Skeletal muscle satellite cell (primary cell): ENCODE measurements at regions not wholly inside any gene's neighbourhood (a gene's known extent, or its start where the extent isn't known, plus 50 kb on each side); places are given as distances from the start of the nearest gene placed in this dataset.
"Not testable (repeated sequence)": the region's sequence is repeated elsewhere in the genome, so short reads cannot be mapped to it uniquely, and the experiment has no call there.

Experiments used
- H3K27me3 ChIP-seq: 2 replicates; pipeline ENCODE4 v1.7.0; 2013; ENCODE audit warnings: low read length; ENCODE audit not compliant: control insufficient read depth, insufficient read depth
- H3K36me3 ChIP-seq: 2 replicates; pipeline ENCODE4 v1.7.0; 2013; ENCODE audit warnings: mild to moderate bottlenecking, control low read depth, low read length; ENCODE audit not compliant: insufficient read depth
- H3K4me1 ChIP-seq: 2 replicates; pipeline ENCODE4 v1.7.0; 2013; ENCODE audit warnings: low read length; ENCODE audit not compliant: control insufficient read depth, insufficient read depth
- H3K4me2 ChIP-seq: 2 replicates; pipeline ENCODE4 v1.7.0; 2013; ENCODE audit warnings: mild to moderate bottlenecking, low read length
- H3K4me3 ChIP-seq: 2 replicates; pipeline ENCODE4 v1.7.0; 2013; ENCODE audit warnings: low read length
- H3K9ac ChIP-seq: 2 replicates; pipeline ENCODE4 v1.7.0; 2013; ENCODE audit warnings: mild to moderate bottlenecking, low read depth, low read length, moderate library complexity
- H3K9me3 ChIP-seq: replicated peaks from 2 replicates; pipeline ENCODE4 v1.7.0; 2013; ENCODE audit warnings: mild to moderate bottlenecking, control low read depth, low read length

DNA sequence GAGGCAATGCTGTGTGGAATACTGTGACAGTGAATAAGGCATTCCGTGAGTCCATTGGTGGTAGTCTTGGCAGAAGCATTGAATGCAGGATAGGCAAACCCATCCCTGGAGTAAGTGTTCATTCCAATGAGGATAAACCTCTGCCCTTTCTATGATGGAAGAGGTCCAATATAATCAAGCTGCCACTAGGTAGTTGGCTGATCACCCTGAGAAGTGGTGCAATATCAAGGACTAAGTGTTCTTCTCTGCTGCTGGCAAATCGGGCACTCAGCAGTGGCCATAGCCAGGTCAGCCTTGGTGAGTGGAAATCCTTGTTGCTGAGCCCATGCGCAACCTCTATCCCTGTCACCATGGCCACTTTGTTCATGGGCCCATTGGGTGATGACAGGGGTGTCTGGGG is 70.1 kb downstream of the FBXO4 start:
- H3K4me1 ChIP-seq, result no peaks in the 10 kb centered on the region
- H3K4me2 ChIP-seq, result no peak overlapping the region
- no peaks in the 10 kb centered on the region for H3K9me3 ChIP-seq
- no peaks in the 10 kb centered on the region for H3K27me3 ChIP-seq
- H3K4me3 ChIP-seq, result no peak overlapping the region
- no peaks in the 10 kb centered on the region for H3K36me3 ChIP-seq
- H3K9ac ChIP-seq, result no peak overlapping the region

DNA sequence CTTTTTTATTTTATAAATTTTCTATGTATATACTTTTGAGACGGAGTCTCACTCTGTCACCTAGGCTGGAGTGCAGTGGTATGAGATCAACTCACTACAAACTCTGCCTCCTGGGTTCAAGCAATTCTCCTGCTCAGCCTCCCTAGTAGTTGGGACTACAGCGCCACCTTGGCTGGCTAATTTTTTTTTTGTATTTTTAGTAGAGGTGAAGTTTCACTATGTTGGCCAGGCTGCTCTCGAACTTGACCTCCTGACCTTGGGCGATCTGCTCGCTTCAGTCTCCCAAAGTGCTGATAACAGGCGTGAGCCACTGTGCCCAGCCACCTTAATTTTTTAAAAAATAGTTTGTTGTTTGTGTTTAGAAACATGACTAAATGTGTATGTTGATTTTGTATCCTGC is 76.6 kb downstream of the FBXO4 start:
- Histone ChIP-seq H3K4me1 (no peaks in the 10 kb centered on the region), H3K9ac (no peak overlapping the region), H3K36me3 (no peaks in the 10 kb centered on the region), H3K27me3 (no peaks in the 10 kb centered on the region), H3K4me2 (no peak overlapping the region), H3K4me3 (no peak overlapping the region), H3K9me3 (no peaks in the 10 kb centered on the region)

DNA sequence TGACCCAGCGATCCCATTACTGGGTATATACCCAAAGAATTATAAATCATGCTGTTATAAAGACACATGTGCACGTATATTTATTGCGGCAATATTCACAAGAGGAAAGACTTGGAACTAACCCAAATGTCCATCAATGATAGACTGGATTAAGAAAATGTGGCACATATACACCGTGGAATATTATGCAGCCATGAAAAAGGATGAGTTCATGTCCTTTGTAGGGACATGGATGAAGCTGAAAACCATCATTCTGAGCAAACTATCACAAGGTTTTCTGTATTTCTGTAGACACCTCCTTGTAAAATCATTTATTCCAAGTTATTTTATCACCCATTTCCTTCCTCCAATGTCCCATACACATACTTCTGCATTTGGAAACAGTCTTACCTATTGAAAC is 78.8 kb downstream of the FBXO4 start:
- H3K27me3 ChIP-seq, H3K36me3 ChIP-seq, H3K4me2 ChIP-seq, H3K4me1 ChIP-seq, H3K9ac ChIP-seq, H3K4me3 ChIP-seq, H3K9me3 ChIP-seq: not testable (repeated sequence)

DNA sequence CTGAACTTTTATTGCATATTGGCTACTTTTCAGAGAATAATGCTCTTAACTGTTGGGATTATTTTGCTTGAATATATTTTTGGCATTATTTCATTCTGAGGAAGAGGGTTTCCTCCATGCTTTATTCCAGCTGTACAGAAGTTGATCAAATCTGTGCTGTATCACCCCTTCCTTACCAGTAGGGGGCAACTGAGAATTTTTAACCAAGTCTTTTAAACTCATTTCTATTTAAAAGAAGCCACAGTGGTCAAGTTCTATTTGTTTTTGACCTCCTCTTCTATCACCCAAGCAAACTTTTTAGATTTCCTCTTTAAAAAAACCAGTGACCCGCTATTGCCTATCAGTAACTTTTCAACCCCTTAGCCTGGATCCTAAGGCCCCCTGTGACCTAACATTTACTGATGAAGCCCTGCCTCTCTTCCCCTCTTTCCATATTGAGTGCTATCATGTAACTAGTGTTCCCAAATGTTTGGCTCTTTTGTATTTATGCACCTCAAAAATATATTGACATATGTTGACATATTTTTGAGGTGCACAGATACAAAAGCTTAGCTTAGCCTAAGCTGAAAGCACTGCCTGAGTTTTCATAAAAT is 80.6 kb downstream of the FBXO4 start:
- no peaks in the 10 kb centered on the region for H3K9me3 ChIP-seq
- H3K4me3 ChIP-seq, result no peak overlapping the region
- H3K27me3 ChIP-seq, result no peaks in the 10 kb centered on the region
- H3K4me2 ChIP-seq, result no peak overlapping the region
- no peaks in the 10 kb centered on the region for H3K4me1 ChIP-seq
- no peaks in the 10 kb centered on the region for H3K36me3 ChIP-seq
- H3K9ac ChIP-seq, result no peak overlapping the region

DNA sequence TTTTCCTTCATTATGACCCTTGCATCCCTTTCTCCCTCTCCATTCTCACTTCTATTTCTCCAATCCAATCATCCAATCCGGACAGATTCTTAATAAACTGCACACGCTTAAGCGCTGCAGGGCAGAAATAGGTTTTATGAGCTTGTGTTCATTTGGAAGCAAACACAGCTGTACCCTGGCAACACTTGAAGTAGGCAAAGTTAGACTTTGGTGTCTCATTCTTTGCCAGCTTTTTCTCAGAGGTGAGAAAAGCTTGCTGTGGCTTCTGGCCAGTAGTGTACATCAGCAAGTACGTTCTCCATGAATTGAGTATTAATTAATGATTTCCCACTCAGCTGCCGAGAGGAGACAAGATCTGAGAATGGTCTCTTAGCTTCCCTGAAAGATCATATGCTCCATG is 88.5 kb downstream of the FBXO4 start:
- no peaks in the 10 kb centered on the region for H3K36me3 ChIP-seq
- no peak overlapping the region for H3K4me2 ChIP-seq
- no peaks in the 10 kb centered on the region for H3K27me3 ChIP-seq
- peaks cover 11% of the 10 kb centered on the region for H3K4me1 ChIP-seq
- no peak overlapping the region for H3K9ac ChIP-seq
- H3K4me3 ChIP-seq, result no peak overlapping the region
- H3K9me3 ChIP-seq, result no peaks in the 10 kb centered on the region

DNA sequence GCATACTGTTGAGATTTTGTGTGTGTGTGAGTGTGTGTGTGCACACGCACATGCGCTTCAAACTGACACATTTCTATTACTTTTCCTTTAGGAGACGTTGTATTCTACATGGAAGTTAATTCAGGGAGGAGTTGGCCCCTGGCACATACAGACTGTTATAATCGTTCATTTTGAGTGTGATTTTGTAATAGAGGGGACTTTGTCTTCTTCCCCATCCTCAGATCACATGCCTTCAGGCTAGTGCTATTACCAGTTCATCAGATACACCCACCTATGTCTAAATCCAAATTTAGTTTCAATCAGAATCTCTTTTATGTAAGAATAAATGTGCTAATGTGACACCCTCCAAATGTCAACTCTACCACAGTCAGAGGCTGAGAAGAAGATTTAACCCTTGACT is 90.2 kb downstream of the FBXO4 start:
- peaks cover 11% of the 10 kb centered on the region for H3K4me1 ChIP-seq
- no peak overlapping the region for H3K4me2 ChIP-seq
- no peaks in the 10 kb centered on the region for H3K36me3 ChIP-seq
- no peak overlapping the region for H3K4me3 ChIP-seq
- no peaks in the 10 kb centered on the region for H3K27me3 ChIP-seq
- no peak overlapping the region for H3K9ac ChIP-seq
- H3K9me3 ChIP-seq, result no peaks in the 10 kb centered on the region

DNA sequence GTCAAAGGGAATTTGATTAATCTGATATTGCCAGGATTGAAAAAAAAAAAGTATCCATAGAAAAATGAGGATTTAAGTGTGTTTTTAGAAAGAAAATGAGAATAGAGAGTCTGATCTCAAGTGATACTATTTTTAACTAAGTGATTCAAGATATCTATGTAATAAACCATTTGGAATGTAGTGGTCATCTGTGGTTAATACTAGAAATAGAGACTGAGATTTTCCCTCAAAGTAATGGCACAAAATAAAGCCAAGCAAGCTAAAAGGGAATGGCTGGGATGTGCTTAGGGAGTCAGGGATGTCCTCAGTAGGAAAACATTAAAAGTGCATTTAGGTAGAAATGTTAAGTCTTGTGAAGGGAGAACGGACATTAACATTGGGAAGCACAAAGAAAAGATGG is 90.6 kb downstream of the FBXO4 start:
- Histone ChIP-seq H3K9me3 (no peaks in the 10 kb centered on the region), H3K4me2 (no peak overlapping the region), H3K9ac (no peak overlapping the region), H3K27me3 (no peaks in the 10 kb centered on the region), H3K36me3 (no peaks in the 10 kb centered on the region), H3K4me3 (no peak overlapping the region), H3K4me1 (peaks cover 13% of the 10 kb centered on the region)

DNA sequence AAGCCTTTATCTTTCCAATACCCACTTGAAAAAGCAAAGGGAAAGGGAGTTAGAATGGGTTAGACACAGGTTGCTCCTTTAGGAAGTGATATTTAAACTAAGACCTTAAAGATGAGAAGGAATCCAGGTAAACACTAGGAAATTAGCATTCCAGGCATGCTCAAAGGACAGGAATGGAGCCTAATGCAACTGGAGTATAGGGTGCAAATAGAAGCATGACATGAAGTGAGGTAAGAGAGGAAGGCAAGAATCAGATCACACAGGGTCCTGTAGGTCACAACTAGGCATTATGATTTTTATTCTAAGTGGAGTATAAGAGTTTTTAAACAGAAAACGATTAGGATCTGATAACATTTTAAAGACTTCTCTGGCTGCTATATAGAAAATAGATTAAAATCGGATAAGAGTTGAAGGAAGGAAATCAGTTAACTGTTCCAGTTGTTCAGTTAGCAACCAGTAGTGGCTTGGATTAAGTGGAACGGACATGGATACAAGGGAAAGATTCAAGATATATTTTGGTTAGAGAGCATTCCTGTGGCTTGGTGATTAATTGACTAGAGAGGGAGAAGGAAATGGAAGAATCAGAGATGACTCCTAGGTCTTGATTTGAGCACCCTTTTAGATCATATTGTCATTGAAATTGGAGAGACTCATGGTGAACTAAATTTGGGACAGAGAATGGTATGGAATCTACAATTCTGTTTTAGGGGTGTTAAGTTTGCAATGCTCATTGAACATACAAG is 95.9 kb downstream of the FBXO4 start:
- H3K4me3 ChIP-seq, result no peak overlapping the region
- H3K4me1 ChIP-seq, result peaks cover 15% of the 10 kb centered on the region
- no peak overlapping the region for H3K9ac ChIP-seq
- no peaks in the 10 kb centered on the region for H3K27me3 ChIP-seq
- H3K36me3 ChIP-seq, result no peaks in the 10 kb centered on the region
- no peaks in the 10 kb centered on the region for H3K9me3 ChIP-seq
- H3K4me2 ChIP-seq, result no peak overlapping the region

DNA sequence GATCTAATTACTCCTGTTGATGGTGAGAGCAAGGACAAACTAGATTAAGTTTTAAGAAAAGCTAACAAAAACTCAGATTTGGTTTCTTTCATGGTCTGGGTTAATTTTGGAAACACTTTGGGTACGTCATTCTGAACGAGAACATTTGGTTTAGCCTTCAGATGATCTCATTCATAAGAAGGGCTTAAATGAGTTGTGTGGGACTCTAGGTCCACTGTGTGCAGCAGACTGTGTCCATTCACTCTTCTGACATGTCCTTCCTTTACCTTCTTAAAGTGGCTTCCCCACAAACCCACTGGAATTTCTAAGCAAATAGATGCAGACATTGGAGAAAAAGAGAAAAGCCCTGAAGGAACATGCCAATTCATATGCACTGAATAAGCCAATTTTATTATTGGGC is 96.8 kb downstream of the FBXO4 start:
- Histone ChIP-seq H3K4me3 (no peak overlapping the region), H3K27me3 (no peaks in the 10 kb centered on the region), H3K4me2 (no peak overlapping the region), H3K36me3 (no peaks in the 10 kb centered on the region), H3K4me1 (peaks cover 12% of the 10 kb centered on the region), H3K9ac (no peak overlapping the region), H3K9me3 (no peaks in the 10 kb centered on the region)

DNA sequence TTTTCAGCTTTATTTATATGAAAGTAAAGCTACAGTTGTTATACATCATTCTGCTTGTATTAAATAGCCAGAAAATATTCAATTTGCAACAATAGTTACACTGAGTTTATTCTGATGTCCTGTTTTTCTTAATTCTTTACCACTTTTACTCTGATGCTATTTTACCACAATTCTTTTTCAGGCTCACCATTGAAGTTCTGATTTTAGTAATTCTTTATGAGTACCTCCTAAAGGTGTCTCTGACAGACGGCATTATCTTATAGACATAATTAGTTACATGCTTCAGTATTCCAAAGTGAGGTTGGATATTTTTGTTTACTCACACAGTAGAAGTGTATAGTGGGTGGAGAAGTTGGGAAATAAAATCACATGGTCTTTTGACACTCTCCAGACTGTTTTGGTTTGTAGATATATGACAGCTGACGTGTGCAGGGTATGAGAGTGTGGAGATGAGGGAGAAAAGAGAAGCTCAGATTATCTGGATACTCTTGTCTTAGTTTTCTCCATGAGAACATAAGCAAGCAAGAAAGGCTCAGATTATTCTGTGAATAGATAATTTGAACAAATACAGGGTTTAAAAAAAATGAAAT is 97.4 kb downstream of the FBXO4 start:
- Histone ChIP-seq H3K4me2 (no peak overlapping the region), H3K4me3 (no peak overlapping the region), H3K9me3 (no peaks in the 10 kb centered on the region), H3K27me3 (no peaks in the 10 kb centered on the region), H3K4me1 (peaks cover 12% of the 10 kb centered on the region), H3K36me3 (no peaks in the 10 kb centered on the region), H3K9ac (no peak overlapping the region)

DNA sequence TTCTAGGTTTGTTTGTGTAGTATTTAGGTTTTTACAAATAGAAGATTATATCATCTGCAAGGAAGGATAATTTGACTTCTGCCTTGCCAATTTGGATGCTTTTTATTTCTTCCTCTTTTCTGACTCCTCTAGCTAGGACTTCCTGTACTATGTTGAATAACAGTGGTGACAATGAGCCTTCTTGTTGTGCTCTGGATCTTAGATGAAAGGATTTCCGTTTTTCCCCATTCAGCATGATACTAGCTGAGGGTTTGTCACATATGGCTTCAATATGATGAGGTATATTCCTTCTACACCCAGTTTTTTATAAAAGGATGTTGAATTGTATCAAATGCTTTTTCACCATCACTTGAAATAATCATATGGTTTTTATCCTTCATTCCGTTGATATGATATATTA is 101.4 kb downstream of the FBXO4 start:
- H3K4me2 ChIP-seq, result no peak overlapping the region
- peaks cover 6% of the 10 kb centered on the region for H3K4me1 ChIP-seq
- H3K9ac ChIP-seq, result no peak overlapping the region
- no peak overlapping the region for H3K4me3 ChIP-seq
- H3K36me3 ChIP-seq, result no peaks in the 10 kb centered on the region
- no peaks in the 10 kb centered on the region for H3K9me3 ChIP-seq
- H3K27me3 ChIP-seq, result no peaks in the 10 kb centered on the region

DNA sequence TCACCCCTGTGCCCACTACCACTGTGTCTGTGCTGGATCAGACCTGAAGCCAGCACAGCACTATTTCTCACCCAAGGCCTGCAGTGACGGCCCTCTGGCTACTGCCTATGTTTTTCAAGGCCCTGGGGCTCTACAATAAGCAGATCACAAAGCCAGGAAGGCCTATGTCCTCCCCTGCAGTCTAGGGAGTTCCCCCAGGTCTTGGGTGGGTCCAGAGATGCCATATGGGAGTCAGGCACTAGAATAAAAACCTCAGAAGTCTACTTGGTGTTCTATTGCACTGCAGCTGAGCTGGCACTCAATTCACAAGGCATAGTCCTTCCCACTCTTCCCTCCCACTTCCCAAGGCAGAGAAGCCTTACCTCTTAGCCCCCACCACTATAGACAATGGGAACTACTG is 107.1 kb downstream of the FBXO4 start:
- Histone ChIP-seq H3K4me2 (no peak overlapping the region), H3K9me3 (no peaks in the 10 kb centered on the region), H3K36me3 (no peaks in the 10 kb centered on the region), H3K4me3 (no peak overlapping the region), H3K4me1 (no peaks in the 10 kb centered on the region), H3K9ac (no peak overlapping the region), H3K27me3 (no peaks in the 10 kb centered on the region)
